GM12878 (cell line): ENCODE measurements at regions not wholly inside any gene's neighbourhood (a gene's known extent, or its start where the extent isn't known, plus 50 kb on each side); places are given as distances from the start of the nearest gene placed in this dataset.

Source experiments
- ATAC-seq: fragments of 200-7000 bp; cut with Tn5 transposase; 3 replicates; pipeline ENCODE4 v1.9.1; 2020; ENCODE audit warnings: mild to moderate bottlenecking, moderate library complexity
- BruUV-seq: library from RNA; stranded (reverse); fragments of 400-500 nt; replicated peaks from 2 replicates; lab custom pipeline; 2021; lab: Mats Ljungman, UMichigan
- CTCF ChIA-PET: fragments of 300-600 bp; sonication (Branson Sonifier 250); formaldehyde crosslinking; extraction: SDS; loops from one replicate; lab custom pipeline; 2021; ENCODE audit warnings: inconsistent platforms; lab: Yijun Ruan, JAX
- POLR2A ChIA-PET: fragments of 350-600 bp; formaldehyde crosslinking; extraction: SDS; loops from one replicate; lab custom pipeline; 2021; ENCODE audit warnings: inconsistent platforms; lab: Charles Lee
- RAD21 ChIA-PET: fragments of 300-600 bp; sonication (Branson Sonifier 250); formaldehyde crosslinking; loops from one replicate; lab custom pipeline; 2023; ENCODE audit warnings: antibody characterized with exemption; ENCODE audit not compliant: unreplicated experiment; lab: Charles Lee
- SMC1A ChIA-PET: fragments of 300-600 bp; sonication (Branson Sonifier 250); formaldehyde crosslinking; loops from one replicate; lab custom pipeline; 2023; ENCODE audit not compliant: unreplicated experiment, uncharacterized antibody; lab: Charles Lee
- DNase-seq: peaks from one replicate; pipeline ENCODE4 v3.0.0-alpha.2; 2011; ENCODE audit warnings: low read depth, low spot score
- FAIRE-seq: peaks from 3 replicates; lab custom pipeline; 2011; peaks lifted over from hg19 to GRCh38; lab: Jason Lieb, UNC
- H2AFZ ChIP-seq: 2 replicates; pipeline ENCODE4 v1.6.0; 2011; ENCODE audit warnings: low read depth, low read length, control low read depth; ENCODE audit not compliant: control insufficient read depth
- H3K27ac ChIP-seq: 2 replicates; pipeline ENCODE4 v1.5.1; 2011; ENCODE audit warnings: control low read depth; ENCODE audit not compliant: control insufficient read depth, insufficient read depth
- H3K27me3 ChIP-seq, 2 experiments: replicated peaks in 1 of 2; 2 replicates each; pipeline versions ENCODE4 v1.6.0 to v1.6.1; 2011; ENCODE audit warnings: low read length in 1 of 2; ENCODE audit not compliant: control insufficient read depth in 2 of 2, insufficient read depth in 2 of 2
- H3K36me3 ChIP-seq, 2 experiments: 2 replicates each; pipeline ENCODE4 v1.5.1; 2011; ENCODE audit warnings: low read length in 1 of 2; ENCODE audit not compliant: control insufficient read depth in 2 of 2, insufficient read depth in 2 of 2
- H3K4me1 ChIP-seq: 2 replicates; pipeline ENCODE4 v1.6.1; 2011; ENCODE audit warnings: mild to moderate bottlenecking, low read length, moderate library complexity, mixed read lengths; ENCODE audit not compliant: control insufficient read depth, insufficient read depth
- H3K4me2 ChIP-seq: 2 replicates; pipeline ENCODE4 v1.6.0; 2011; ENCODE audit warnings: control low read depth; ENCODE audit not compliant: control insufficient read depth, insufficient read depth
- H3K4me3 ChIP-seq: fragments of 200-600 bp; sonication (generic); 2 replicates; pipeline ENCODE4 v1.5.1; 2016
- H3K79me2 ChIP-seq: 2 replicates; pipeline ENCODE4 v1.6.0; 2011; ENCODE audit warnings: low read length; ENCODE audit not compliant: control insufficient read depth, insufficient read depth
- H3K9ac ChIP-seq: 2 replicates; pipeline ENCODE4 v1.8.0; 2011; ENCODE audit warnings: low read length, control low read depth, mixed read lengths; ENCODE audit not compliant: control insufficient read depth, insufficient read depth
- H3K9me3 ChIP-seq: replicated peaks from 3 replicates; pipeline ENCODE4 v1.5.1; 2011; ENCODE audit warnings: mild to moderate bottlenecking, low read length; ENCODE audit not compliant: control insufficient read depth, insufficient read depth
- H4K20me1 ChIP-seq: 2 replicates; pipeline ENCODE4 v1.6.0; 2011; ENCODE audit not compliant: control insufficient read depth, insufficient read depth
- CBX5 ChIP-seq: sonication (generic); IDR thresholded peaks from 2 replicates; pipeline ENCODE4 v1.6.1; 2016; ENCODE audit warnings: low read depth, moderate library complexity, mild to moderate bottlenecking, inconsistent platforms
- KAT2A ChIP-seq: conservative IDR thresholded peaks from 2 replicates; pipeline ENCODE4 v1.6.1; 2011; ENCODE audit warnings: low read depth, low read length; ENCODE audit not compliant: control insufficient read depth
- MYC ChIP-seq: IDR thresholded peaks from 2 replicates; pipeline ENCODE4 v1.6.1; 2011; ENCODE audit warnings: mild to moderate bottlenecking, low read length, moderate library complexity, inconsistent platforms; ENCODE audit not compliant: insufficient read depth, insufficient replicate concordance, insufficient read length, severe bottlenecking
- RCOR1 ChIP-seq: conservative IDR thresholded peaks from 2 replicates; pipeline ENCODE4 v1.6.1; 2012; ENCODE audit warnings: low read depth, low read length, improper control_type of control experiment
- SREBF1 ChIP-seq: IDR thresholded peaks from 2 replicates; pipeline ENCODE4 v1.6.1; 2012; ENCODE audit warnings: mild to moderate bottlenecking, low read length
- SUZ12 ChIP-seq: fragments of 200-600 bp; sonication (generic); IDR thresholded peaks from one replicate; pipeline ENCODE4 v1.6.1; 2018; ENCODE audit warnings: antibody characterized with exemption, mild to moderate bottlenecking; ENCODE audit not compliant: unreplicated experiment
- WGBS: methylation state at CpG from one replicate; pipeline ENCODE4 v1.1.6; 2016; ENCODE audit warnings: low lambda C conversion rate; ENCODE audit not compliant: insufficient replicate concordance, insufficient coverage; ENCODE audit errors: missing lambda C conversion rate; 5-methylcytosine and 5-hydroxymethylcytosine counted together
- in situ Hi-C: fragments of 300-500 bp; cut with MboI; formaldehyde crosslinking; loops from 9 replicates; pipeline ENCODE4 v1.14.3; 2018; ENCODE audit warnings: mixed read lengths
- intact Hi-C: fragments of 100-400 bp; cut with micrococcal nuclease; formaldehyde crosslinking; loops from one replicate; pipeline ENCODE4 v1.14.2; 2022; ENCODE audit not compliant: unreplicated experiment
- TF ChIP-seq, protein P1 (sequence below): IDR thresholded peaks from 2 replicates; pipeline ENCODE4 v1.6.1; 2011; ENCODE audit warnings: low read depth, low read length, improper control_type of control experiment, borderline replicate concordance
- TF ChIP-seq, protein P2 (sequence below): fragments of 450-650 bp; formaldehyde crosslinking; IDR thresholded peaks from 2 replicates; pipeline ENCODE4 v1.4.0; 2022; ENCODE audit warnings: mild to moderate bottlenecking, moderate library complexity
- TF ChIP-seq, protein P3 (sequence below): fragments of 450-650 bp; IDR thresholded peaks from 2 replicates; pipeline ENCODE4 v1.6.1; 2017; ENCODE audit warnings: mild to moderate bottlenecking, moderate library complexity

DNA sequence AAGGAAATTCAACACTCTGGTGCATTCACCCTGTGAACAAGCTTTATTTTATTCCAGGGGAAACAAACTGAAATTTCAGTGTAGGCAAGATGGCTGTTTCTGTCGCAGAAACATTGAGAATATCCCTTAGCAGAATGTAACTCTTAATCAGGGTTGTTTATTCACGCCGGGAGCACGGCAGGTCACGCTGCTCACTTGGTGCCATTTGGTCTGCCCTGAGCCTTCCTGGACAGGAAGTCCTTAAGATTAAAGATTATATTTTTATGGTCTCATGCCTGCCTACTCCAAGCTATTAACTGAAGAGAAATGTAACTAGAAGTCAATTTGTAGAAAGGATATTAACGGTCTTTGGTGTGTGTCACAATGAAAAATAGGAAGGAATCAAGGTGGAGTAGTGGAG lies 185.3 kb upstream of the ARGLU1 start:
- in situ Hi-C loops, result no loop called here
- no peaks in the 10 kb centered on the region for H3K36me3 ChIP-seq
- intact Hi-C loops, result no loop called here
- no peaks in the 10 kb centered on the region for H3K27me3 ChIP-seq
- ChIA-PET CTCF (interaction anchor here (0.6 to 1.1 kb wide), 2 partner anchors 16 to 1133 kb away, joined by 3 read pairs; no protein-coding TSS in a partner anchor), POLR2A (no interaction called here), RAD21 (no interaction called here), SMC1A (no interaction called here)
- ATAC-seq (no peak), DNase-seq (no peak), FAIRE-seq (no peak)
- H3K79me2 ChIP-seq, result no peaks in the 10 kb centered on the region
- H3K4me2 ChIP-seq, result no peak overlapping the region
- no peaks in the 10 kb centered on the region for H4K20me1 ChIP-seq
- no peak overlapping the region for H3K27ac ChIP-seq
- no TSS peak for BruUV-seq
- 24% methylated on average over 6 of the region's 6 CpGs for WGBS
- no peak overlapping the region for H2AFZ ChIP-seq
- no peaks in the 10 kb centered on the region for H3K4me1 ChIP-seq
- TF ChIP-seq CBX5, result no peak
- TF ChIP-seq, protein P1, sequence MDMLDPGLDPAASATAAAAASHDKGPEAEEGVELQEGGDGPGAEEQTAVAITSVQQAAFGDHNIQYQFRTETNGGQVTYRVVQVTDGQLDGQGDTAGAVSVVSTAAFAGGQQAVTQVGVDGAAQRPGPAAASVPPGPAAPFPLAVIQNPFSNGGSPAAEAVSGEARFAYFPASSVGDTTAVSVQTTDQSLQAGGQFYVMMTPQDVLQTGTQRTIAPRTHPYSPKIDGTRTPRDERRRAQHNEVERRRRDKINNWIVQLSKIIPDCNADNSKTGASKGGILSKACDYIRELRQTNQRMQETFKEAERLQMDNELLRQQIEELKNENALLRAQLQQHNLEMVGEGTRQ, result no peak
- TF ChIP-seq KAT2A, result no peak
- TF ChIP-seq SUZ12, result no peak
- no peak for TF ChIP-seq MYC
- TF ChIP-seq, protein P2, sequence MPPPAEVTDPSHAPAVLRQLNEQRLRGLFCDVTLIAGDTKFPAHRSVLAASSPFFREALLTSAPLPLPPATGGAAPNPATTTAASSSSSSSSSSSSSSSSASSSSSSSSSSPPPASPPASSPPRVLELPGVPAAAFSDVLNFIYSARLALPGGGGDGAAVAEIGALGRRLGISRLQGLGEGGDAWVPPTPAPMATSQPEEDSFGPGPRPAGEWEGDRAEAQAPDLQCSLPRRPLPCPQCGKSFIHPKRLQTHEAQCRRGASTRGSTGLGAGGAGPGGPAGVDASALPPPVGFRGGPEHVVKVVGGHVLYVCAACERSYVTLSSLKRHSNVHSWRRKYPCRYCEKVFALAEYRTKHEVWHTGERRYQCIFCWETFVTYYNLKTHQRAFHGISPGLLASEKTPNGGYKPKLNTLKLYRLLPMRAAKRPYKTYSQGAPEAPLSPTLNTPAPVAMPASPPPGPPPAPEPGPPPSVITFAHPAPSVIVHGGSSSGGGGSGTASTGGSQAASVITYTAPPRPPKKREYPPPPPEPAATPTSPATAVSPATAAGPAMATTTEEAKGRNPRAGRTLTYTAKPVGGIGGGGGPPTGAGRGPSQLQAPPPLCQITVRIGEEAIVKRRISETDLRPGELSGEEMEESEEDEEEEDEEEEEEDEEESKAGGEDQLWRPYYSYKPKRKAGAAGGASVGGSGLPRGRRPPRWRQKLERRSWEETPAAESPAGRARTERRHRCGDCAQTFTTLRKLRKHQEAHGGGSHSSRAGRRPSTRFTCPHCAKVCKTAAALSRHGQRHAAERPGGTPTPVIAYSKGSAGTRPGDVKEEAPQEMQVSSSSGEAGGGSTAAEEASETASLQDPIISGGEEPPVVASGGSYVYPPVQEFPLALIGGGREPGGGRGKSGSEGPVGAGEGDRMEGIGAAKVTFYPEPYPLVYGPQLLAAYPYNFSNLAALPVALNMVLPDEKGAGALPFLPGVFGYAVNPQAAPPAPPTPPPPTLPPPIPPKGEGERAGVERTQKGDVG (CRISPR knock-in tag), result no peak
- TF ChIP-seq, protein P3, sequence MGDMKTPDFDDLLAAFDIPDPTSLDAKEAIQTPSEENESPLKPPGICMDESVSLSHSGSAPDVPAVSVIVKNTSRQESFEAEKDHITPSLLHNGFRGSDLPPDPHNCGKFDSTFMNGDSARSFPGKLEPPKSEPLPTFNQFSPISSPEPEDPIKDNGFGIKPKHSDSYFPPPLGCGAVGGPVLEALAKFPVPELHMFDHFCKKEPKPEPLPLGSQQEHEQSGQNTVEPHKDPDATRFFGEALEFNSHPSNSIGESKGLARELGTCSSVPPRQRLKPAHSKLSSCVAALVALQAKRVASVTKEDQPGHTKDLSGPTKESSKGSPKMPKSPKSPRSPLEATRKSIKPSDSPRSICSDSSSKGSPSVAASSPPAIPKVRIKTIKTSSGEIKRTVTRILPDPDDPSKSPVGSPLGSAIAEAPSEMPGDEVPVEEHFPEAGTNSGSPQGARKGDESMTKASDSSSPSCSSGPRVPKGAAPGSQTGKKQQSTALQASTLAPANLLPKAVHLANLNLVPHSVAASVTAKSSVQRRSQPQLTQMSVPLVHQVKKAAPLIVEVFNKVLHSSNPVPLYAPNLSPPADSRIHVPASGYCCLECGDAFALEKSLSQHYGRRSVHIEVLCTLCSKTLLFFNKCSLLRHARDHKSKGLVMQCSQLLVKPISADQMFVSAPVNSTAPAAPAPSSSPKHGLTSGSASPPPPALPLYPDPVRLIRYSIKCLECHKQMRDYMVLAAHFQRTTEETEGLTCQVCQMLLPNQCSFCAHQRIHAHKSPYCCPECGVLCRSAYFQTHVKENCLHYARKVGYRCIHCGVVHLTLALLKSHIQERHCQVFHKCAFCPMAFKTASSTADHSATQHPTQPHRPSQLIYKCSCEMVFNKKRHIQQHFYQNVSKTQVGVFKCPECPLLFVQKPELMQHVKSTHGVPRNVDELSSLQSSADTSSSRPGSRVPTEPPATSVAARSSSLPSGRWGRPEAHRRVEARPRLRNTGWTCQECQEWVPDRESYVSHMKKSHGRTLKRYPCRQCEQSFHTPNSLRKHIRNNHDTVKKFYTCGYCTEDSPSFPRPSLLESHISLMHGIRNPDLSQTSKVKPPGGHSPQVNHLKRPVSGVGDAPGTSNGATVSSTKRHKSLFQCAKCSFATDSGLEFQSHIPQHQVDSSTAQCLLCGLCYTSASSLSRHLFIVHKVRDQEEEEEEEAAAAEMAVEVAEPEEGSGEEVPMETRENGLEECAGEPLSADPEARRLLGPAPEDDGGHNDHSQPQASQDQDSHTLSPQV, result no peak
- no peak for TF ChIP-seq SREBF1
- TF ChIP-seq RCOR1, result no peak
- no peak overlapping the region for H3K9ac ChIP-seq
- H3K4me3 ChIP-seq, result no peak overlapping the region
- no peaks in the 10 kb centered on the region for H3K9me3 ChIP-seq
